GM23338 (cell line): ENCODE measurements at regions not wholly inside any gene's neighbourhood (a gene's known extent, or its start where the extent isn't known, plus 50 kb on each side); places are given as distances from the start of the nearest gene placed in this dataset.

Experiments
- ATAC-seq: fragments of 200-7000 bp; cut with Tn5 transposase; 3 replicates; pipeline ENCODE4 v1.9.1; 2020
- DNase-seq: peaks from one replicate; pipeline ENCODE4 v3.0.0-alpha.2; 2015; ENCODE audit warnings: low spot score
- H2AFZ ChIP-seq: fragments of 200-600 bp; sonication (generic); 2 replicates; pipeline ENCODE4 v1.8.0; 2016; ENCODE audit warnings: antibody characterized with exemption, mild to moderate bottlenecking, moderate library complexity
- H3F3A ChIP-seq: fragments of 200-600 bp; sonication (generic); replicated peaks from 2 replicates; pipeline ENCODE4 v1.8.0; 2017; ENCODE audit warnings: antibody characterized with exemption, mixed run types, low read depth
- H3K27ac ChIP-seq: fragments of 200-600 bp; sonication (generic); 2 replicates; pipeline ENCODE4 v1.6.1; 2016; ENCODE audit warnings: low read depth
- H3K27me3 ChIP-seq: fragments of 200-600 bp; sonication (generic); 2 replicates; pipeline ENCODE4 v1.8.0; 2016; ENCODE audit warnings: mild to moderate bottlenecking, mixed run types, moderate library complexity; ENCODE audit not compliant: insufficient read depth
- H3K36me3 ChIP-seq: fragments of 200-600 bp; sonication (generic); 2 replicates; pipeline ENCODE4 v1.8.0; 2016; ENCODE audit warnings: mild to moderate bottlenecking; ENCODE audit not compliant: insufficient read depth
- H3K4me1 ChIP-seq: fragments of 200-600 bp; sonication (generic); 2 replicates; pipeline ENCODE4 v1.8.0; 2016; ENCODE audit warnings: mild to moderate bottlenecking, moderate library complexity; ENCODE audit not compliant: insufficient read depth
- H3K4me2 ChIP-seq: fragments of 200-600 bp; sonication (generic); 2 replicates; pipeline ENCODE4 v1.7.1; 2017; ENCODE audit warnings: mixed run types
- H3K4me3 ChIP-seq: fragments of 200-600 bp; sonication (generic); 2 replicates; pipeline ENCODE4 v1.6.1; 2016; ENCODE audit warnings: mixed run types
- H3K79me2 ChIP-seq: fragments of 200-600 bp; sonication (generic); replicated peaks from 2 replicates; pipeline ENCODE4 v1.8.0; 2017; ENCODE audit warnings: mild to moderate bottlenecking; ENCODE audit not compliant: insufficient read depth
- H3K9me2 ChIP-seq: fragments of 200-600 bp; sonication (generic); 2 replicates; pipeline ENCODE4 v1.8.0; 2017; ENCODE audit not compliant: insufficient read depth
- H4K20me1 ChIP-seq: fragments of 200-600 bp; sonication (generic); replicated peaks from 2 replicates; pipeline ENCODE4 v1.8.0; 2017; ENCODE audit warnings: mild to moderate bottlenecking; ENCODE audit not compliant: insufficient read depth
- H3K27ac Mint-ChIP-seq: 2 replicates; pipeline ENCODE4 v1.8.0; 2020; ENCODE audit warnings: inconsistent platforms, mild to moderate bottlenecking, moderate library complexity, mixed read lengths
- H3K27me3 Mint-ChIP-seq: 3 replicates; pipeline ENCODE4 v1.8.0; 2022; ENCODE audit warnings: low read depth, mild to moderate bottlenecking, moderate library complexity, mixed read lengths, inconsistent platforms; ENCODE audit not compliant: insufficient read depth, poor library complexity
- H3K36me3 Mint-ChIP-seq: 3 replicates; pipeline ENCODE4 v1.8.0; 2021; ENCODE audit warnings: low read depth, mild to moderate bottlenecking, inconsistent platforms, moderate library complexity, mixed read lengths
- H3K4me1 Mint-ChIP-seq: 3 replicates; pipeline ENCODE4 v1.8.0; 2020; ENCODE audit warnings: mild to moderate bottlenecking, inconsistent platforms, mixed read lengths
- H3K4me3 Mint-ChIP-seq: 3 replicates; pipeline ENCODE4 v1.8.0; 2021; ENCODE audit warnings: moderate library complexity, mild to moderate bottlenecking, inconsistent platforms, mixed read lengths
- H3K9me3 Mint-ChIP-seq: 3 replicates; pipeline ENCODE4 v1.8.0; 2020; ENCODE audit warnings: moderate library complexity, mild to moderate bottlenecking, inconsistent platforms, mixed read lengths
- CREB1 ChIP-seq: fragments of 250-450 bp; sonication (Bioruptor Pico); IDR thresholded peaks from 2 replicates; pipeline ENCODE4 v1.5.0; 2020; ENCODE audit warnings: low read depth, mild to moderate bottlenecking, moderate library complexity
- CTCF ChIP-seq, 2 experiments: fragments of 200-600 bp in 1 of 2; sonication (generic) in 1 of 2; conservative IDR thresholded peaks; 2 replicates each; pipeline versions ENCODE4 v1.5.1 to v1.6.1; 2016 to 2017; ENCODE audit warnings: antibody characterized with exemption in 2 of 2, low read depth in 2 of 2, mild to moderate bottlenecking in 2 of 2, moderate library complexity in 1 of 2
- ETS1 ChIP-seq: IDR thresholded peaks from 2 replicates; pipeline ENCODE4 v1.6.1; 2016; ENCODE audit warnings: antibody characterized with exemption
- EZH2 ChIP-seq: fragments of 200-600 bp; sonication (generic); IDR thresholded peaks from one replicate; pipeline ENCODE4 v1.8.0; 2017; ENCODE audit warnings: antibody characterized with exemption, mild to moderate bottlenecking, low read depth; ENCODE audit not compliant: unreplicated experiment
- EZH2phosphoT487 ChIP-seq: fragments of 200-600 bp; sonication (generic); IDR thresholded peaks from one replicate; pipeline ENCODE4 v1.8.1; 2018; ENCODE audit warnings: antibody characterized with exemption; ENCODE audit not compliant: unreplicated experiment
- JUNB ChIP-seq: IDR thresholded peaks from one replicate; pipeline ENCODE4 v1.6.1; 2016; ENCODE audit warnings: antibody characterized with exemption; ENCODE audit not compliant: unreplicated experiment
- NANOG ChIP-seq: IDR thresholded peaks from 2 replicates; pipeline ENCODE4 v1.6.1; 2016; ENCODE audit warnings: antibody characterized with exemption, borderline replicate concordance
- POLR2AphosphoS5 ChIP-seq: IDR thresholded peaks from 2 replicates; pipeline ENCODE4 v1.6.1; 2016; ENCODE audit warnings: antibody characterized with exemption, low read depth
- REST ChIP-seq: IDR thresholded peaks from one replicate; pipeline ENCODE4 v1.6.1; 2018; ENCODE audit warnings: antibody characterized with exemption; ENCODE audit not compliant: unreplicated experiment
- STAT1 ChIP-seq: IDR thresholded peaks from one replicate; pipeline ENCODE4 v1.6.1; 2016; ENCODE audit warnings: antibody characterized with exemption; ENCODE audit not compliant: unreplicated experiment
- ZNF114 ChIP-seq: fragments of 250-450 bp; sonication (Bioruptor Pico); IDR thresholded peaks from 2 replicates; pipeline ENCODE4 v1.5.0; 2020; ENCODE audit warnings: mild to moderate bottlenecking, moderate library complexity
- ZNF331 ChIP-seq: fragments of 250-450 bp; sonication (Bioruptor Pico); IDR thresholded peaks from 2 replicates; pipeline ENCODE4 v1.5.0; 2020; ENCODE audit warnings: low read depth, mild to moderate bottlenecking, moderate library complexity
- ZNF462 ChIP-seq: fragments of 250-450 bp; sonication (Bioruptor Pico); IDR thresholded peaks from 2 replicates; pipeline ENCODE4 v1.5.0; 2020; ENCODE audit warnings: mild to moderate bottlenecking, moderate library complexity

GRCh38 chr2:95730813-95731212, 139.0 kb downstream of the TRIM43 start:
- H3K4me1 Mint-ChIP-seq = no peaks in the 10 kb centered on the region; the same call in 2 of the 3 replicates
- no peaks in the 10 kb centered on the region for H3K36me3 ChIP-seq
- no peaks in the 10 kb centered on the region for H3K27me3 ChIP-seq
- H3K9me2 ChIP-seq = no peaks in the 10 kb centered on the region
- no peak overlapping the region for H3K4me3 Mint-ChIP-seq
- H2AFZ ChIP-seq = no peak overlapping the region
- H3K4me2 ChIP-seq = no peak overlapping the region
- H3K79me2 ChIP-seq = no peaks in the 10 kb centered on the region
- no peaks in the 10 kb centered on the region for H3K36me3 Mint-ChIP-seq
- no peak overlapping the region for H3K4me3 ChIP-seq
- no peak for TF ChIP-seq ZNF462 (CRISPR knock-in tag)
- no peak for TF ChIP-seq STAT1
- no peak for TF ChIP-seq EZH2
- TF ChIP-seq JUNB = no peak
- TF ChIP-seq EZH2phosphoT487 = no peak
- TF ChIP-seq ZNF331 (CRISPR knock-in tag) = no peak
- TF ChIP-seq NANOG = no peak
- no peak for TF ChIP-seq ETS1
- no peak for TF ChIP-seq POLR2AphosphoS5
- TF ChIP-seq CTCF (conservative IDR thresholded peaks at IDR 0.05; ENCODE audit: low read depth in 2 of 2) = no peak
- TF ChIP-seq CREB1 = no peak
- no peak for TF ChIP-seq REST
- no peak for TF ChIP-seq ZNF114 (CRISPR knock-in tag)
- DNase-seq = no peak
- H3K9me3 Mint-ChIP-seq = no peaks in the 10 kb centered on the region; the same call in 2 of the 3 replicates
- H4K20me1 ChIP-seq = no peaks in the 10 kb centered on the region
- no peaks in the 10 kb centered on the region for H3K27me3 Mint-ChIP-seq
- no peaks in the 10 kb centered on the region for H3F3A ChIP-seq
- no peak; the same call in 2 of the 3 replicates for ATAC-seq
- H3K4me1 ChIP-seq = no peaks in the 10 kb centered on the region
- no peak overlapping the region for H3K27ac ChIP-seq
- H3K27ac Mint-ChIP-seq = no peak overlapping the region
